ENCODE measurements at regions not wholly inside any gene's neighbourhood (a gene's known extent, or its start where the extent isn't known, plus 50 kb on each side); places are given as distances from the start of the nearest gene placed in this dataset.
"Not testable (repeated sequence)": the region's sequence is repeated elsewhere in the genome, so short reads cannot be mapped to it uniquely, and the experiment has no call there.

GRCh38 chr4:37771771-37772170, 54.7 kb upstream of the PGM2 start:
- FAIRE-seq (no peak), DNase-seq (ENCODE audit: low spot score) (no peak)

- FAIRE-seq (no peak), DNase-seq (ENCODE audit: low spot score) (no peak)
Observed at GRCh38 chr4:37770016-37770415, 56.5 kb upstream of the PGM2 start.

GRCh38 chr4:37769391-37769989, 57.0 kb upstream of the PGM2 start:
- DNase-seq (ENCODE audit: low spot score) (no peak), FAIRE-seq (no peak)

GRCh38 chr4:37767546-37767945, 58.9 kb upstream of the PGM2 start:
- DNase-seq (ENCODE audit: low spot score), result peak; percentile 61

GRCh38 chr4:37767019-37767418, 59.5 kb upstream of the PGM2 start:
- no peak for DNase-seq (ENCODE audit: low spot score)
- FAIRE-seq, result no peak

More at GRCh38 chr4:37767546-37767945, 58.9 kb upstream of the PGM2 start:
- FAIRE-seq, result peak; percentile 81

- FAIRE-seq, result no peak
Observed at GRCh38 chr4:37765741-37766140, 60.7 kb upstream of the PGM2 start.

GRCh38 chr4:37763831-37764230, 62.7 kb upstream of the PGM2 start:
- no peak for DNase-seq (ENCODE audit: low spot score)
- no peak for FAIRE-seq

More at GRCh38 chr4:37765741-37766140, 60.7 kb upstream of the PGM2 start:
- no peak for DNase-seq (ENCODE audit: low spot score)

GRCh38 chr4:37762991-37763368, 63.5 kb upstream of the PGM2 start:
- no peak for DNase-seq (ENCODE audit: low spot score)
- no peak for FAIRE-seq

GRCh38 chr4:37762294-37762990, 64.0 kb upstream of the PGM2 start:
- DNase-seq (ENCODE audit: low spot score) (no peak), FAIRE-seq (no peak)

GRCh38 chr4:37760840-37761239, 65.6 kb upstream of the PGM2 start:
- no peak for FAIRE-seq
- DNase-seq (ENCODE audit: low spot score), result no peak

GRCh38 chr4:37759833-37760232, 66.7 kb upstream of the PGM2 start:
- DNase-seq (ENCODE audit: low spot score), result no peak
- FAIRE-seq, result no peak

GRCh38 chr4:37758226-37758625, 68.3 kb upstream of the PGM2 start:
- FAIRE-seq, result no peak

GRCh38 chr4:37757761-37758160, 68.7 kb upstream of the PGM2 start:
- FAIRE-seq (no peak), DNase-seq (ENCODE audit: low spot score) (no peak)

More at GRCh38 chr4:37758226-37758625, 68.3 kb upstream of the PGM2 start:
- no peak for DNase-seq (ENCODE audit: low spot score)

- no peak for DNase-seq (ENCODE audit: low spot score)
- no peak for FAIRE-seq
Observed at GRCh38 chr4:37757121-37757520, 69.4 kb upstream of the PGM2 start.

GRCh38 chr4:37754410-37755185, 68.4 kb upstream of the RELL1 start:
- FAIRE-seq (no peak), DNase-seq (ENCODE audit: low spot score) (no peak)

- DNase-seq (ENCODE audit: low spot score), result no peak
- no peak for FAIRE-seq
Observed at GRCh38 chr4:37749398-37749988, 63.3 kb upstream of the RELL1 start.

GRCh38 chr4:37748485-37748884, 62.3 kb upstream of the RELL1 start:
- DNase-seq (ENCODE audit: low spot score), result no peak
- FAIRE-seq, result no peak

- DNase-seq (ENCODE audit: low spot score) (no peak), FAIRE-seq (no peak)
Observed at GRCh38 chr4:37747772-37748330, 61.7 kb upstream of the RELL1 start.

- not testable (repeated sequence) for FAIRE-seq; DNase-seq (ENCODE audit: low spot score)
Observed at GRCh38 chr4:37746852-37747251, 60.7 kb upstream of the RELL1 start.

GRCh38 chr4:37745946-37746345, 59.8 kb upstream of the RELL1 start:
- DNase-seq (ENCODE audit: low spot score), result no peak
- FAIRE-seq, result no peak

- FAIRE-seq (no peak), DNase-seq (ENCODE audit: low spot score) (peak; percentile 37)
Observed at GRCh38 chr4:37742149-37742548, 56.0 kb upstream of the RELL1 start.

- DNase-seq (ENCODE audit: low spot score) (no peak), FAIRE-seq (peak; percentile 37)
Observed at GRCh38 chr4:37741564-37741963, 55.4 kb upstream of the RELL1 start.

Data from urothelium cell line (cell line).